Esophagus squamous epithelium (tissue), 5 donors: ENCODE measurements at regions not wholly inside any gene's neighbourhood (a gene's known extent, or its start where the extent isn't known, plus 50 kb on each side); places are given as distances from the start of the nearest gene placed in this dataset.

Experiments used
- DNase-seq: peaks from one replicate; lab custom pipeline; 2025; lab: John Stamatoyannopoulos, UW
- H3K27ac ChIP-seq, 4 donors: fragments of 200-600 bp; sonication (generic); one replicate each; pipeline ENCODE4 v1.5.1; 2016 to 2019; ENCODE audit warnings: mild to moderate bottlenecking in 1 of 4
- H3K27me3 ChIP-seq, 4 donors: fragments of 200-600 bp; sonication (generic); 1 replicate in 3 of 4; 2 replicates in 1 of 4; pipeline versions ENCODE4 v1.5.1 to v1.6.0; 2017 to 2021; ENCODE audit warnings: antibody characterized with exemption in 1 of 4
- H3K36me3 ChIP-seq, 3 donors: fragments of 200-600 bp; sonication (generic); one replicate each; pipeline ENCODE4 v1.5.1; 2016 to 2019
- H3K4me1 ChIP-seq, 3 donors: fragments of 200-600 bp; sonication (generic); one replicate each; pipeline ENCODE4 v1.5.1; 2017 to 2019
- H3K4me3 ChIP-seq, 4 donors: fragments of 200-600 bp; sonication (generic); 1 replicate in 3 of 4; 2 replicates in 1 of 4; pipeline ENCODE4 v1.5.1; 2016 to 2019; ENCODE audit warnings: mild to moderate bottlenecking in 2 of 4, moderate library complexity in 1 of 4
- H3K9me3 ChIP-seq, 3 donors: fragments of 200-600 bp; sonication (generic); one replicate each; pipeline ENCODE4 v1.5.1; 2016 to 2019
- CTCF ChIP-seq, 6 experiments: fragments of 450-650 bp in 4 of 6; fragments of 200-600 bp in 2 of 6; sonication (generic) in 2 of 6; IDR thresholded peaks; one replicate each; pipeline ENCODE4 v1.5.1; 2016 to 2019; ENCODE audit warnings: antibody characterized with exemption in 6 of 6, mild to moderate bottlenecking in 4 of 6, moderate library complexity in 4 of 6
- POLR2A ChIP-seq, 4 donors: fragments of 450-650 bp; IDR thresholded peaks; one replicate each; pipeline ENCODE4 v1.6.1; 2017; ENCODE audit warnings: antibody characterized with exemption in 4 of 4, mild to moderate bottlenecking in 4 of 4, moderate library complexity in 3 of 4
- WGBS, 2 donors: methylation state at CpG; one replicate each; pipeline ENCODE4 v1.1.5; 2018; 5-methylcytosine and 5-hydroxymethylcytosine counted together
- intact Hi-C: fragments of 100-400 bp; cut with DNase I; formaldehyde crosslinking; loops from one replicate; pipeline ENCODE4 v1.15.0; 2022
- donor health status: DM: yes; HTN: yes; CAD: no.

GRCh38 chr5:84729326-84729725 is 344.6 kb upstream of the EDIL3 start:
- H3K9me3 ChIP-seq: no peaks in the 10 kb centered on the region
- H3K36me3 ChIP-seq: no peaks in the 10 kb centered on the region
- no peaks in the 10 kb centered on the region for H3K27me3 ChIP-seq
- DNase-seq: no peak
- no peak overlapping the region for H3K27ac ChIP-seq
- H3K4me3 ChIP-seq: no peak overlapping the region
- H3K4me1 ChIP-seq: peaks cover 0 to 7% (median 0%) of the 10 kb centered on the region in 3 donors
- intact Hi-C loops: no loop called here
- TF ChIP-seq CTCF (IDR thresholded peaks at IDR 0.05) (no peak), POLR2A (IDR thresholded peaks at IDR 0.05) (no peak)
- 48 to 52% methylated on average over 5 of the region's 5 CpGs for WGBS, 2 donors

- Histone ChIP-seq H3K4me1 (peaks cover 0 to 7% (median 0%) of the 10 kb centered on the region in 3 donors), H3K27me3 (no peaks in the 10 kb centered on the region), H3K4me3 (no peak overlapping the region), H3K27ac (no peak overlapping the region), H3K9me3 (no peaks in the 10 kb centered on the region), H3K36me3 (no peaks in the 10 kb centered on the region)
- intact Hi-C loops: no loop called here
- no peak for TF ChIP-seq POLR2A (IDR thresholded peaks at IDR 0.05)
- TF ChIP-seq CTCF (IDR thresholded peaks at IDR 0.05): no peak
- DNase-seq: no peak
- 84 to 91% methylated on average over 2 of the region's 2 CpGs for WGBS, 2 donors
Observed at GRCh38 chr5:84727708-84728107, 343.0 kb upstream of the EDIL3 start.

GRCh38 chr5:84725946-84726570 is 341.4 kb upstream of the EDIL3 start:
- no peak overlapping the region for H3K27ac ChIP-seq
- no peak for TF ChIP-seq POLR2A (IDR thresholded peaks at IDR 0.05)
- intact Hi-C loops: no loop called here
- H3K27me3 ChIP-seq: no peaks in the 10 kb centered on the region
- no peaks in the 10 kb centered on the region for H3K36me3 ChIP-seq
- 52 to 62% methylated on average over 2 of the region's 2 CpGs for WGBS, 2 donors
- H3K4me1 ChIP-seq: peaks cover 0 to 7% (median 0%) of the 10 kb centered on the region in 3 donors
- no peak overlapping the region for H3K4me3 ChIP-seq
- no peak for DNase-seq
- H3K9me3 ChIP-seq: no peaks in the 10 kb centered on the region

GRCh38 chr5:84724683-84725082 is 340.0 kb upstream of the EDIL3 start:
- 35 to 55% methylated on average over 1 of the region's 1 CpG for WGBS, 2 donors
- TF ChIP-seq POLR2A (IDR thresholded peaks at IDR 0.05) (no peak), CTCF (IDR thresholded peaks at IDR 0.05) (no peak)
- no peaks in the 10 kb centered on the region for H3K36me3 ChIP-seq
- H3K4me1 ChIP-seq: peaks cover 0 to 7% (median 0%) of the 10 kb centered on the region in 3 donors
- no peaks in the 10 kb centered on the region for H3K9me3 ChIP-seq
- H3K27ac ChIP-seq: no peak overlapping the region
- no peak for DNase-seq
- H3K4me3 ChIP-seq: no peak overlapping the region
- H3K27me3 ChIP-seq: no peaks in the 10 kb centered on the region
- intact Hi-C loops: no loop called here

- intact Hi-C loops: no loop called here
- WGBS, 2 donors: 92 to 96% methylated on average over 3 of the region's 3 CpGs
- Histone ChIP-seq H3K4me1 (peaks cover 0 to 7% (median 0%) of the 10 kb centered on the region in 3 donors), H3K4me3 (no peak overlapping the region), H3K27ac (no peak overlapping the region), H3K9me3 (no peaks in the 10 kb centered on the region), H3K36me3 (no peaks in the 10 kb centered on the region), H3K27me3 (no peaks in the 10 kb centered on the region)
- DNase-seq: no peak
- TF ChIP-seq POLR2A (IDR thresholded peaks at IDR 0.05) (no peak), CTCF (IDR thresholded peaks at IDR 0.05) (no peak)
Observed at GRCh38 chr5:84724181-84724580, 339.5 kb upstream of the EDIL3 start.
